Karpas-422 (cell line): ENCODE measurements at regions not wholly inside any gene's neighbourhood (a gene's known extent, or its start where the extent isn't known, plus 50 kb on each side); places are given as distances from the start of the nearest gene placed in this dataset.

ENCODE experiments used
- DNase-seq: peaks from one replicate; pipeline ENCODE4 v3.0.0-alpha.2; 2015
- H2AFZ ChIP-seq: fragments of 200-600 bp; sonication (generic); 2 replicates; pipeline ENCODE4 v1.6.1; 2014; ENCODE audit warnings: antibody characterized with exemption, low read length, mixed read lengths
- H3K27ac ChIP-seq: fragments of 200-600 bp; sonication (generic); 2 replicates; pipeline ENCODE4 v1.5.1; 2014; ENCODE audit warnings: mild to moderate bottlenecking, low read length, moderate library complexity
- H3K27me3 ChIP-seq: fragments of 200-600 bp; sonication (generic); 2 replicates; pipeline ENCODE4 v1.6.1; 2014; ENCODE audit warnings: low read length, mixed read lengths
- H3K36me3 ChIP-seq: fragments of 200-600 bp; sonication (generic); 2 replicates; pipeline ENCODE4 v1.6.1; 2014; ENCODE audit warnings: low read length, mixed read lengths; ENCODE audit not compliant: insufficient read depth
- H3K4me1 ChIP-seq: fragments of 200-600 bp; sonication (generic); 2 replicates; pipeline ENCODE4 v1.6.1; 2014; ENCODE audit warnings: mild to moderate bottlenecking, low read length, mixed read lengths
- H3K4me2 ChIP-seq: fragments of 200-600 bp; sonication (generic); 2 replicates; pipeline ENCODE4 v1.6.1; 2014; ENCODE audit warnings: low read length, low read depth, mild to moderate bottlenecking; ENCODE audit not compliant: poor library complexity, severe bottlenecking
- H3K4me3 ChIP-seq: fragments of 200-600 bp; sonication (generic); 2 replicates; pipeline ENCODE4 v1.5.1; 2014; ENCODE audit warnings: mild to moderate bottlenecking, antibody characterized with exemption, low read length, mixed read lengths
- H3K79me2 ChIP-seq: fragments of 200-600 bp; sonication (generic); 2 replicates; pipeline ENCODE4 v1.6.1; 2014; ENCODE audit warnings: mild to moderate bottlenecking, low read length, mixed read lengths
- H3K9ac ChIP-seq: fragments of 200-600 bp; sonication (generic); 2 replicates; pipeline ENCODE4 v1.6.0; 2014; ENCODE audit warnings: low read length
- H3K9me2 ChIP-seq: fragments of 200-600 bp; sonication (generic), shearing (Covaris generic); replicated peaks from 2 replicates; pipeline ENCODE4 v1.6.0; 2014; ENCODE audit warnings: mild to moderate bottlenecking, low read length, moderate library complexity; ENCODE audit not compliant: insufficient read depth
- H3K9me3 ChIP-seq: fragments of 300-700, 200-600 bp; sonication (generic); 2 replicates; pipeline ENCODE4 v1.6.1; 2014; ENCODE audit warnings: low read length, mixed read lengths
- H4K20me1 ChIP-seq: fragments of 200-600 bp; sonication (generic); 2 replicates; pipeline ENCODE4 v1.6.1; 2014; ENCODE audit warnings: mild to moderate bottlenecking, antibody characterized with exemption, low read length, low read depth; ENCODE audit not compliant: insufficient read depth

GRCh38 chr18:51711298-51711889 is 513.9 kb upstream of the MEX3C start:
- Histone ChIP-seq H3K4me3 (no peak overlapping the region), H3K79me2 (no peaks in the 10 kb centered on the region), H3K36me3 (no peaks in the 10 kb centered on the region), H3K4me2 (no peak overlapping the region), H3K27me3 (no peaks in the 10 kb centered on the region), H4K20me1 (no peaks in the 10 kb centered on the region), H3K9me2 (no peaks in the 10 kb centered on the region), H3K9ac (no peak overlapping the region), H3K27ac (no peak overlapping the region), H3K4me1 (no peaks in the 10 kb centered on the region), H3K9me3 (no peaks in the 10 kb centered on the region; the same call in 1 of the 2 replicates), H2AFZ (no peak overlapping the region)
- DNase-seq, result no peak

DNA sequence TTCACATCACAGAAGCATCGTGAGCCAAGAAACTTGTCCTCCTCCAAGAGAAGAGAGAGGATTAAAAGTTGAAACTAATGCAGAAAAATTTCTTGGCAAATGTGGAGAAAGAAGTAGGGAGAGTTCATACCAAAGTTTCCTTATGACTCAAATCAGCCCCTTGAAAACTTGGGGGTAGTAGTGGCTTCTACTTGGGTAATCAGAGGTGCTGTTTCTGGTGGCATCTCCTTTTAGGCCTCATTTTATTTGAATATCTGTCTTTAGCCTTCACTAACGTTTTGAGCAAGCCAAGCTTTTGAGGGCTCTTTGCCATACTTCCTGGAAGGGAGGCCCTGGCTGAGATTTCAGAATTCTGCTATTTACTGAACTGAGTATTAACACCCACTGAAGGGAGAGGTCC is 515.3 kb upstream of the MEX3C start:
- Histone ChIP-seq H3K9me2 (no peaks in the 10 kb centered on the region), H3K27me3 (no peaks in the 10 kb centered on the region), H3K9me3 (no peaks in the 10 kb centered on the region; the same call in 1 of the 2 replicates), H3K27ac (no peak overlapping the region), H4K20me1 (no peaks in the 10 kb centered on the region), H3K36me3 (no peaks in the 10 kb centered on the region), H3K9ac (no peak overlapping the region), H3K4me1 (no peaks in the 10 kb centered on the region), H2AFZ (no peak overlapping the region), H3K4me3 (no peak overlapping the region), H3K79me2 (no peaks in the 10 kb centered on the region), H3K4me2 (no peak overlapping the region)
- no peak for DNase-seq

- Histone ChIP-seq H3K9me3 (no peaks in the 10 kb centered on the region), H2AFZ (no peak overlapping the region), H3K27me3 (no peaks in the 10 kb centered on the region)
These were observed 518.8 kb upstream of the MEX3C start for GRCh38 chr18:51716277-51716676.

GRCh38 chr18:51721388-51721787 is 523.9 kb upstream of the MEX3C start:
- Histone ChIP-seq H2AFZ (no peak overlapping the region), H3K36me3 (no peaks in the 10 kb centered on the region), H3K27ac (no peak overlapping the region), H4K20me1 (no peaks in the 10 kb centered on the region), H3K4me3 (no peak overlapping the region), H3K79me2 (no peaks in the 10 kb centered on the region), H3K9ac (no peak overlapping the region), H3K27me3 (no peaks in the 10 kb centered on the region), H3K9me2 (no peaks in the 10 kb centered on the region), H3K4me2 (no peak overlapping the region), H3K4me1 (no peaks in the 10 kb centered on the region), H3K9me3 (no peaks in the 10 kb centered on the region)
- no peak for DNase-seq

More at GRCh38 chr18:51716277-51716676, 518.8 kb upstream of the MEX3C start:
- Histone ChIP-seq H3K27ac (no peak overlapping the region), H3K9ac (no peak overlapping the region), H3K79me2 (no peaks in the 10 kb centered on the region), H3K36me3 (no peaks in the 10 kb centered on the region), H4K20me1 (no peaks in the 10 kb centered on the region), H3K4me3 (no peak overlapping the region), H3K4me1 (no peaks in the 10 kb centered on the region), H3K4me2 (no peak overlapping the region), H3K9me2 (no peaks in the 10 kb centered on the region)
- no peak for DNase-seq

DNA sequence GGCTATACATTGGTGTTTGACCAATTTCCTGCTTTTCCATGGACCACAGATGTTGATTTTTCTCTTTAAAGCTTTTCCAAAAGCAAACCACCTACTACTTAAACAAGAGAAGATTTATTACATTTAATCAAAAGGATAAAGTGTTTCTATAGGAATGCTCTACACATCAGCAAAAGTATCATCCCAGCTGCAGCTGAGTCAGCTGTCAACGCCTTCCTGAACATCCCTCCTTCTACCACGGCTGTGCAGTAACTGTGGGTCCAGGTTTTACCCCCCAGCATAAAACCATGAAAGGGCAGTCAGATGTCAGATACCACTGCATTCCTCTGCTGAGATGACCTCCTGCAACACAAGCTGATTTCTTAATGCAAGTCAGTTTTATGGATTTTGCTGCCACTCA is 524.5 kb upstream of the MEX3C start:
- no peaks in the 10 kb centered on the region for H3K27me3 ChIP-seq
- no peak overlapping the region for H2AFZ ChIP-seq
- DNase-seq, result no peak
- H3K79me2 ChIP-seq, result no peaks in the 10 kb centered on the region
- no peaks in the 10 kb centered on the region for H3K9me3 ChIP-seq
- no peaks in the 10 kb centered on the region for H4K20me1 ChIP-seq
- H3K4me3 ChIP-seq, result no peak overlapping the region
- H3K9ac ChIP-seq, result no peak overlapping the region
- H3K27ac ChIP-seq, result no peak overlapping the region
- H3K4me1 ChIP-seq, result no peaks in the 10 kb centered on the region
- no peaks in the 10 kb centered on the region for H3K36me3 ChIP-seq
- H3K4me2 ChIP-seq, result no peak overlapping the region
- no peaks in the 10 kb centered on the region for H3K9me2 ChIP-seq

- Histone ChIP-seq H3K9me3 (no peaks in the 10 kb centered on the region), H4K20me1 (no peaks in the 10 kb centered on the region), H3K79me2 (no peaks in the 10 kb centered on the region), H3K9ac (no peak overlapping the region), H3K27ac (no peak overlapping the region), H3K4me3 (no peak overlapping the region), H3K4me1 (no peaks in the 10 kb centered on the region), H3K36me3 (no peaks in the 10 kb centered on the region), H3K27me3 (no peaks in the 10 kb centered on the region), H2AFZ (no peak overlapping the region), H3K4me2 (no peak overlapping the region), H3K9me2 (no peaks in the 10 kb centered on the region)
- DNase-seq, result no peak
These were observed 527.6 kb upstream of the MEX3C start for GRCh38 chr18:51724790-51725721.

DNA sequence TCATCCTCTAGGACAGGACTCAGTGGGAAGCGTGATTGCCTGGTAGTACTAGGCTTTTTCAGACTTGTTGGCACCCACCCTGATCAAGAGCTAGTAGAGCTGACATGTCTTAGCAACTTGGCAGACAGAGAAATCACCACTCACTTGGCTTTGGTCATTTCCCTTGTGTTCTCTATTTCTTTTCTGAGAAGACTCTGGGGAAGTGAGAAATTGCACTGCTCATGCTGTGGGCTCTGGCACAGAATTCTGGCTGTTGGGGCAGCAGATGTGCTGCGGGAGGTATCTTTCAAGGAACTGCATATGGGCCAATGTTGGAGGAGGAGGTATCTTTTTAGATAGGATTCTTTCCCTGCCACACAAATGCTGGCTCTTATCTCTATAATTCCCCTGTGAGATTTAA is 529.1 kb upstream of the MEX3C start:
- Histone ChIP-seq H3K36me3 (no peaks in the 10 kb centered on the region), H2AFZ (no peak overlapping the region), H3K4me3 (no peak overlapping the region), H4K20me1 (no peaks in the 10 kb centered on the region), H3K9me3 (no peaks in the 10 kb centered on the region), H3K79me2 (no peaks in the 10 kb centered on the region), H3K9me2 (no peaks in the 10 kb centered on the region), H3K4me2 (no peak overlapping the region), H3K27ac (no peak overlapping the region), H3K9ac (no peak overlapping the region), H3K27me3 (no peaks in the 10 kb centered on the region), H3K4me1 (no peaks in the 10 kb centered on the region)
- no peak for DNase-seq

- no peak for DNase-seq
- Histone ChIP-seq H3K9me2 (no peaks in the 10 kb centered on the region), H3K4me1 (no peaks in the 10 kb centered on the region), H3K79me2 (no peaks in the 10 kb centered on the region), H3K27ac (no peak overlapping the region), H3K4me3 (no peak overlapping the region), H3K36me3 (no peaks in the 10 kb centered on the region), H4K20me1 (no peaks in the 10 kb centered on the region), H2AFZ (no peak overlapping the region), H3K27me3 (no peaks in the 10 kb centered on the region), H3K9ac (no peak overlapping the region), H3K4me2 (no peak overlapping the region), H3K9me3 (no peaks in the 10 kb centered on the region)
These were observed 530.3 kb upstream of the MEX3C start for GRCh38 chr18:51727780-51728179.
